ENCODE measurements at regions not wholly inside any gene's neighbourhood (a gene's known extent, or its start where the extent isn't known, plus 50 kb on each side); places are given as distances from the start of the nearest gene placed in this dataset.
"Not testable (repeated sequence)": the region's sequence is repeated elsewhere in the genome, so short reads cannot be mapped to it uniquely, and the experiment has no call there.

GRCh38 chr2:226184940-226185615 is 614.5 kb downstream of the IRS1 start:
- DNase-seq: no peak

DNA sequence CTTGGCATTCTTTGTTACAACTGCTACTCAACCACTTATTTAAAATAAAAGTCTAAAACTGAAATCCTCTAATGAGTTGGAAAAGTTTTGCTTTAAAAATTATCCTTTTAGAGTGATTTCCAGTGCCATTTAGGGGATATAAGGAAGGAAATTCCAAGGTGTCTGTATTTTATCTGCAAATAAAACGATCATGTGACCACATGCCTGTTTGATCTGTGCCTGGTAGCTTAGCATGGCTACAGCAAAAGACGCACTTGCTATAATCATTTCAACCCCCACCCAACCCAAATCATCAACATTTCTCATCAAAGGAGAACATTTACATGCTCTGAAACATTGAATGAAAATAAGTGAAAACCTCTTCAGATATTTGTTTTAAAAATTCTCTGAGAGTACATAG is 615.1 kb downstream of the IRS1 start:
- DNase-seq: no peak

DNA sequence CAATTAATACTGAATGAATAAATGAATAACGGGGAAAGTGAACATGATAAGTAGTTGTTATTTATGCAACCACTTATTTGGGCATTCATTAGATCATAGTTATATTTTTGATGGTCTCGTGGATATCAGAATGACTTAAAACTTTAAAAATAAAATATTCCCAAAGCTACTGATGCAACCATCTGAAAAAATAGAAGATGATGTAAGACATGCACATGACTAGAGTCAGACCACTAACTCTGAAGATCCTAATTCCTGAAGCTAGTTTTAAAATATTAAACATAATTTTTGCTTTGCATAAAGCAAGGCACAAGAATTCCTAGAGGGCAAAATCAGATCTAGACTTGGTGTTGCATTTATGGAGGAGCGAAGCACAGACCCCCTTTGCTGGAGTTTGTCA is 616.1 kb downstream of the IRS1 start:
- DNase-seq: no peak

GRCh38 chr2:226183033-226183432 is 616.6 kb downstream of the IRS1 start:
- no peak for DNase-seq

DNA sequence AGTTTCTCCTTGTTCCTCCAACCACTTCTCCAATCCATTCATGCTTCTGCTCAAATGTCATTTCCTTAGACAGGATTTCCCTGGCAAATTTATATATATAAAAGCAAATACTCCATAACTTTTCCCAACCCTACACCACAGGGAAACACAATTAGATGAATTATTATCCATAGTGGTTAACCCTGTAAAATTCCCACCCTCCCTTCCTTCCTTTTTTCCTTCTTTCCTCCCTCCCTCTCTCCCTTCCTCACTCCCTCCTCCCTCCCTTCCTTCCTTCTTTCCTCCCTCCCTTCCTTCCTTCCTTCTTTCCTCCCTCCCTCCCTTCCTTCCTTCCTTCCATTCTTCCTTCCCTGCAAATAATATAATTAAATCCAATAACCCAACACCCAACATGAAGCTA is 617.7 kb downstream of the IRS1 start:
- no peak for DNase-seq

GRCh38 chr2:226180281-226180884 is 619.2 kb downstream of the IRS1 start:
- DNase-seq: no peak

GRCh38 chr2:226179010-226179409 is 620.6 kb downstream of the IRS1 start:
- DNase-seq: no peak

DNA sequence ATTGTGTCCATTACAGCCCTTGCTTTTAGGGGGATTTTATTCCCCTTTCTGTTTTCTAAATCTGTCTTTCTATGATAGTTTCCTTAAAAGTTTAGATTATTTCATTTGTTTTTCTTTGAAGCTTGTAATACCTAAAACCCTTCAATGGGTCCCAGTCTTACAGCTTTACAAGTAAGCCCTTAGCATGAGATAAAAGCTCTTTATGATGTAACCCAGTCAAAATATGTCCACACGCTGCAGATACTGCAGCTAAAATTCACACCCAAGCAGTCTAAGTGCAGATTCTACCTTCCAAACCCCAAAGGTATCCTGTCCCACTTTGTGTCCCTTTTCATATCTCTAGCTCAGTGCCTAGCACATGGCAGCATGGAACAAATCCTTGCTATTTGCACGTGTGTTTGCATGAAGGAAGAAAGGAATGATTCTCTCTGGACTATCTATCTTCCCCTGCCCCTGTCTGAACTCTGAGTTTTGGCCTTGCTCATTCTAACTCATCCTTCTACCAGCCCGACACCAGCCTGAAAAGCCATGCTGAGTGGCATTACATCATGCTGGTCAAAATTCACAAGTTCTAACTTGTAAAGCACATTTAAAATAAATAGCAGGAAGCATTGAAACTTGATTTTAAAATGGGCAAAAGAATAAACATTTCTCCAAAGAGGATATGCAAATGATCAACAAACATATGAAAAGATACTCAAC is 623.2 kb downstream of the IRS1 start:
- DNase-seq: no peak

DNA sequence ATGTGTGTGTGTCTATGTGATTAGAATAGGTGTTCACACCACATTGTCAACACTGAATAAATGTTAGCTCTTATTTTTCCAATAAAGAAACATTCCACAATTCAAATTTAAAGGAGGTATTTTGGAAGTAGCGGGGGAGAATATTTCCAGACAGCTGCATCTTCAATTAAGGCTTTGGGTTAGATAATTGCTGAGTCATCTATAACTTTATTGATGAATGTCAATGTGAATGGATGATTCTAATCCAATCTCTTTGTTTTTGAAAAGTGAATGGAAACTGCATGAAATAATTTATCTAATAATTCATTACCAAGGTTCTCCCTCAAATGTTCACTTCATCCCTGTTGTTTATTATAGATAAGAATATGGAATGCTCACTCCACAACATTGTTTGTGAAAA is 625.2 kb downstream of the IRS1 start:
- no peak for DNase-seq

GRCh38 chr2:226172939-226173338 is 626.7 kb downstream of the IRS1 start:
- no peak for DNase-seq

- DNase-seq: no peak
Observed at GRCh38 chr2:226172309-226172708, 627.3 kb downstream of the IRS1 start.

DNA sequence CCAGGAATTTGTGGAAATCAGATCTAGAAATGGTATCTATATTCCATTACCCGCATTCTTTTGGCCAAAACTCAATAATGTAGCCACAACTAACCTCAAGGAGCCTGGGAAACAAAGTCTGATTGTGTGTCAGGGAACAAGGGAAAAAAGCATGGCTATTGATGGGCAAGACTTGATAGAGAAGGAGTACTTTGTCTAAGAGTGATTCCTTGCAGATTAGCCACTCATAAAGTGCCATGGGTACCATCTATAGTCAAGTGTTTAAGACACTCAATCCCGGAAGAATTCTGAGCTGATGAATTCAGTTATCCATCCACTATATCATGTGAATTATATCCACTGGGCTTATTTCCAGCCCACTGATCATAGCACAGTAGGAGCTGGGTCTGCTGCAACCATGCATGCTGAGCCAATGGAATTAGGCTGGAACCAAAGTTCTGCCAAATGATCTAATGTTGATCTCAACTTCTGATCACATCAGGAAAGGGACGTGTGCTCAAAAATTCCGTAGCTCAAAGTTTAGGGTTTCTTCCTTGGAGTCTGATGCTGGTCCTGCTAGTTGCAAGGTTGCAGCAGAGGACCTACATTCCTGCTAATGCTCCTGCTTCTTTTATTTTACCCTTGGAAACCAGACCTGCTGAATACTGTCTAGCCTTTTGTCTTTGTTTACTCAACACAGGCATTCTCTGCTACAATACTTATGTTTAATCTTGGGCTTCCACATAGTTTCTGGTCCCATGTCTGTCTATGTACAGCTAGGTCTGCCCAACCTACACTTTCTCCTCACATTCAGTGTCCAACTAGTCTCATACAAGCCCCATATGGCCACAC is 629.7 kb downstream of the IRS1 start:
- DNase-seq: no peak

DNA sequence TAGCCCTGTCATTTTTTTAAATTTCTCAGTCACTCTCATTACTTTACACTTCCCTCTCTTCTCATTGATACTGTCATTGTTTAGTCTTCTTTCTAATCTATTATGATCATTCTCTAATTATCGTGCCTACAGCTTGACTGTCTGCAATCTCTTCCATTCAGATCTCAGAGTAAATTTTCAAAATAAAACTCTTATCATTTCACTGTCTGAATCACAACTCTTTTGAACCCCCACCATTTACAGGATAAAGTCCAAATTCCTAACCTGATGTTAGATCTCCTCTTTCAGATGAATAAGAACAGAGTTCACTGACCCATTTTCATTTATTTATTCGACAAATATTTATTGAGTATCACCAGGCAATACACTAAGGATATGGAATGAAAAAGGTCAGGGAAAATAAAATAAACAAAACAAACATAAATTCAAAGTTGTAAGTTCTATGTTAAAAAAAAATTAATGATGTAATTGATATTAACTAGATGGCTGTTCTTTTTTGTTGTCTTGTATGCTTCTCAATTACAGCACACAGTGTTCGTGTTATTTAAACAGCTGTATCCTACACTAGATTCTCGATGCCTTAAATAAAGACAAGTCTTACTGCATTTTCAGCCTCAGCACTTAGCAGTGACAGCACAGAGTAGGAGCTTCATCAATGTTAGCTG is 631.0 kb downstream of the IRS1 start:
- no peak for DNase-seq

GRCh38 chr2:226164512-226164911 is 635.1 kb downstream of the IRS1 start:
- DNase-seq: no peak

DNA sequence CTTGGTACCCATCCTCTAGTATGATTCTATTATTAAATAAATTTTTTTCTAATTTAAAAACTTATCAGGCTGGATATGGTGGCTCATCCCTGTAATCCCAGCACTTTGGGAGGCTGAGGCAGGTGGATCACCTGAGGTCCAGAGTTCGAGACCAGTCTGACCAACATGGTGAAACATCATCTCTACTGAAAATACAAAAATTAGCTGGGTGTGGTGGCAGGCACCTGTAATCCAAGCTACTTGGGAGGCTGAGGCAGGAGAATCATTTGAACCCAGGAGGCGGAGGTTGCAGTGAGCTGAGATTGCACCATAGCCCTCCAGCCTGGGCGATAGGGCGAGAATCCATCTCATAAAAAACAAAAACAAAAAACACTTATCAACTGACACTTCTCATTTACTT is 639.0 kb downstream of the IRS1 start:
- not testable (repeated sequence) for DNase-seq

DNA sequence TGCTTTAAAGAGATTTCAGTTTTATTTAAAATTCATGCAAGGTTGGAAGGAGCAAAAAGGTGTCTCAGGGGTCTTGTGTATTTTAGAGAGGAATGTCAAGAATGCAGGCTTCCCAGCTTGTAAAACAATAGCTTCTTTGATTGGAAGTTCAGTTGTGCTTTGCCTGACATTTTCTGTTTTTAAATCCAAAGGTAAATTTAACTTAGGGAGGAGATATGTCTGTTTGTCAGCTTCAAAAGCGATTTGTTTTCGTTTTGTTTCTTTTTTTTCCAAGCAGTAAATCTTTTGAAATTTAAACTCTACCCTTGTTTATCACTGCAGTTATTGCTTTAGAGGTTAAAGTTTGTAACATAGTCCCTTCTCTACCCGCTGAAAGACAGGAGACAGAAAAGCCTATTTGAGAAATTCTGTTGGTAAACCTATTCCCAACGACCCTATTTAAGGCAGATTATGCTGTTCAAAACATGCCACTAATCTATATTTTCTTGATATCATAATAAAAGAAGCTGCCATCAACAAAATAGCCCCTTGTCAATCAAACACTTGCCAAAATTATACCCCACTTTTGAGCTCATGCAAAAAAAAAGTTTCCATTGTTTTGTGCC is 639.6 kb downstream of the IRS1 start:
- no peak for DNase-seq

- no peak for DNase-seq
Observed at GRCh38 chr2:226158940-226159339, 640.7 kb downstream of the IRS1 start.

- no peak for DNase-seq
Observed at GRCh38 chr2:226158229-226158628, 641.4 kb downstream of the IRS1 start.

DNA sequence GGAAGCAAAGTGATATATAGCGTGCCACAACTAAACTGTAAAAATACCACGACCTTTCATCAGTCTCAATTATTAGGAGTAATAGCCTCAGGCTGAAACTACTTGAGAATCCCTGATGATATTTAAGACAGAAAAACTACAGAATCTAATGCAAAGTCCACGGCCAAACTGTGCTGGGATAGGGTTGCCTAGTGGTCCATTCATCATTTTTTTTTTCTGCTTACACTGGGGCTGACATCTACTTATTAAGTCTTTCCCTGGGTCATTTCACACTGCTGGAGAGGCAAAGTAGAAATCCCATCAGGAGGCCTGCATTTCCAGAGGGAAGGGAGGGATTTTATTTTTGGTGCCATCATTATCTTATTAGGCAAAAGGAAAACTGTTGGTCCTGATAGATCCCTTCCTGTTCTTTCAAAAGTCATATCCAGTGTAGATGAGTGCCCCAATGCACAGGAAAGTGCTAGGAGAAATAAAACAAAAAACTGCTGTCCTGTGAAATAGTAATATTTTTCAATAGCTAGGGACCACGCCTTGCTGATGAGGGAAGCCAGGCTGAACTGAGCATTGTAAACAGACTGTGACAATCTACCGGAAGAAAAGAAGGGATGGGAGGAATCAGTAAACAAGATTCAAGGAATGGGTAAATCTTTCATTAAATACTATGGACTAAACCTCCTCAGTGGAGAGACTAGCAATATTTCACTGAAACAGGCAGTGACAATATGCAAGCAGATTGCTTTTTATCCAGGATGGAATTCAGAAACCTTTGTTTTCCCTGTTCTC is 644.3 kb downstream of the IRS1 start:
- no peak for DNase-seq

DNA sequence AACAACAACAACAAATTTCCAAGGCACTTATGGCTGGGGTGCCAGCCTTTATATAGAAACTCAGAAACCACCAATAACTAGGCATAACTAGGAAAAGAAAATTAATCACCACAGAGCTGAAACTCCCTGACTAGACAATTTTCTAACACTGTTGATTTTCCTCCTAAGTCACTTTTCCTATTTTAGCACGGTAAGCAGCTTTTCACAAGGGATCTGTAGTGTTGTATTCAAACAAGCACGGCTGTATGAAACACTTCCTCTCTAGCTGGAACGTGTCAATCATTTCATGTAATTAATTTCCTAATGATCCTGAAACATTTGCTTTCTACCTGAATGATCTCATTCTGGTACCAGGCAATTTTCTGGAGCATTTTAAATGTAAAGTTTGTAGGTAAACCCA is 645.0 kb downstream of the IRS1 start:
- no peak for DNase-seq

- DNase-seq: no peak
Observed at GRCh38 chr2:226153553-226153952, 646.1 kb downstream of the IRS1 start.

DNA sequence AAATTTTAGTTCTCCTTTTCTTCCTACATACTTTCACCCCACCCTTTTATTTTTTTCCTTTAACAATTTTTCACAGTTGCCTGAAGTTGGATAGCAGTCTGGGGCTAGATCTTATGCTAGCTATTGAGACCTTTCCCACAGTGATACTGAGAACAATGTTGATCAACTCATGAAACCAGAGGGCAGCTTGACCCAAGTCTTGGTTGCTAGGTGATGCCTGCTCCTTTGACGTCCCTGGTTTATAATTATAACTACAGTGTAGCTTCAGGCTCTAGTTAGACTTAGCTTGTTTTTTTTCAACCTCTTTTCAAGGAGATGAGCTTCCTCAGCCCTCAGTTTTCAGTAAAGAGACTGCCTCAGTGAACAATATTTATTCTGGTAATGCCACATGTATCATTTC is 648.5 kb downstream of the IRS1 start:
- no peak for DNase-seq
